RWPE1 (cell line): ENCODE measurements at regions not wholly inside any gene's neighbourhood (a gene's known extent, or its start where the extent isn't known, plus 50 kb on each side); places are given as distances from the start of the nearest gene placed in this dataset.

Experiments used
- CTCF ChIA-PET: fragments of 350-600 bp; sonication (Branson Sonifier 250); formaldehyde crosslinking; extraction: SDS; loops from one replicate; lab custom pipeline; 2021; lab: Yijun Ruan, JAX
- POLR2A ChIA-PET: fragments of 400-600 bp; formaldehyde crosslinking; extraction: SDS; loops from one replicate; lab custom pipeline; 2020; ENCODE audit warnings: antibody characterized with exemption; ENCODE audit not compliant: low non-redundant PET; lab: Yijun Ruan, JAX
- DNase-seq: peaks from one replicate; pipeline ENCODE4 v3.0.0; 2012; ENCODE audit warnings: low spot score
- H3K27ac ChIP-seq: fragments of 450-650 bp; 2 replicates; pipeline ENCODE4 v1.5.1; 2017
- CTCF ChIP-seq: fragments of 450-650 bp; conservative IDR thresholded peaks from 2 replicates; pipeline ENCODE4 v1.5.1; 2017; ENCODE audit warnings: low read depth, mild to moderate bottlenecking

DNA sequence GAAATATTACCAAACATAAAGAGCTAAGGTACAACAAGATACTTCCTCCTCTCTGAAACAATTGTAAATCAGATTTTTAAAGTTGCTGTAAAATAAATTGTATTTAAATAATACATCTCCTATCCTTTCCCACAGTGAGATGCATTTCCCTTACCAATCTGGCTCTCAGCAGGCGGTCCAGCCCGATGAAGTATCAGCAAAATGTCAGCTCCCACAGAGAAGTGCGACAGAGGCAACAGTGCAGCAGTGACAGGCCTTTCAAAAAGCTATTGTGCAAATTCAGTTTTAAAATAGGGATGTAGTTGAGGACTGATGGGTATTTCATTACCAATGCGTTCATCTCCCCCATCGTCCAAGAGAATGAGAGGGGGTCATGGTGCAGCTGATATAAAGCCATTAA is 733.2 kb upstream of the GOLIM4 start:
- DNase-seq, result no peak
- POLR2A ChIA-PET, result no interaction called here
- TF ChIP-seq CTCF, result no peak
- CTCF ChIA-PET, result no interaction called here
- H3K27ac ChIP-seq, result no peak overlapping the region

DNA sequence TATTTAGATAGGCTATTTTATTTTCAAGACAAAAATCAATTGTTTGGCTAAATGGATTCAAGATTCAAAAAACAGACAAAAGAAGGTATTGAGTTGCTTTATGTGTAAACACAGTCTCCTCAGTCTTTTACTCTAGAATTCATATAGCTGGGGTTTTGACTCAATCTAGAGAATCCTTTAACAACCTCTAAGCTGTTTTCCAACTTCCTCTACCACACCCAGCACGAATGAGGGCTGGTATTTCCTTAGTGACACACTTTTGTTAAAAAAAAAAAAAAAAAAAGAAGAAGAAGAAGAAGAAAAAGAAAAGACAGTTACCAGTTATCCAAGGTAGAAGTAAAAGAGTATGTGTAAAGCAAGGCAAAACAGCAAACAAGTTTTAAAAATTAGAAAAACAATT is 732.8 kb upstream of the GOLIM4 start:
- no peak for TF ChIP-seq CTCF
- DNase-seq, result no peak
- H3K27ac ChIP-seq, result no peak overlapping the region
- POLR2A ChIA-PET, result no interaction called here
- CTCF ChIA-PET, result no interaction called here

GRCh38 chr3:168828014-168828413 is 732.3 kb upstream of the GOLIM4 start:
- ChIA-PET CTCF (no interaction called here), POLR2A (no interaction called here)
- H3K27ac ChIP-seq, result no peak overlapping the region

DNA sequence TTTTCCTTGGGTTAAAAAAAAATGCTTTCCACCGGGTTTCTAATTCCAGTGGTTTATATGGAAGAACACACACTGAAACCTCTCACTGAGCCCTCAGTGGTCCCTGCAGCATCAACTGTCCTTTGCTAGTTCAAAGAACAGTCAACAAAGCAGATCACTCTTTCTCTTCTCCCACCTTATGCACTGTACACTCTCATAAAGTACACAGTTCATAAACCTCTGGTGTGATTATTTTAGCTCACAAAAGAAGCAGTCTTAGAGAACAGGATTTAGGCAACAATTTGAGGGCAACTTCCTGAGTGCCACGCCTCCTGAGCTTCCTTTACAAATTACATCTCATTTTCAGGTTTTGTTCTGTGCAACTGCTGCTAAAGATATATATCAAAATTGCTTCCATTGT is 728.4 kb upstream of the GOLIM4 start:
- CTCF ChIA-PET, result no interaction called here
- no peak for TF ChIP-seq CTCF
- H3K27ac ChIP-seq, result no peak overlapping the region
- DNase-seq, result no peak
- POLR2A ChIA-PET, result no interaction called here

More at GRCh38 chr3:168828014-168828413, 732.3 kb upstream of the GOLIM4 start:
- no peak for TF ChIP-seq CTCF
- no peak for DNase-seq

DNA sequence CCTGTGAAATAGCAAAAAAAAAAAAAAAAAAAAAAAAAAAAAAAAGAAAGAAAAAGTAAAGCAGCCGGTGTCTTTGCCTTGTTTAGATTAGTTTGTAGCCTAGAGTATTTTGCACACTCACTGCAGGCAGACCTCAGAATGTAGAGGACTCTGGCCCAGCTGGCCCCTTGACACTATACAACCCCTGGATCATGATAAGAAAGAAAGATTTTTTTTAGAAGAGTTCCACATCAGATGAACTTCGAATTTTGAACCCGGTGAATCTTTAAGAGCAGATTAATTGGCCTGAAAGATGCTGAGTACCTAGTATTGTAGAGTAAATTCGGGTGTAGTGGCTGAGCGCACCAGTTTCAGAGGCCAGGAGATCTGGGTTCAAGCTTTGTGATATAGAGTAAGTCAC is 727.7 kb upstream of the GOLIM4 start:
- DNase-seq, result no peak
- H3K27ac ChIP-seq, result no peak overlapping the region
- POLR2A ChIA-PET, result no interaction called here
- CTCF ChIA-PET, result no interaction called here
- TF ChIP-seq CTCF, result no peak

- POLR2A ChIA-PET, result no interaction called here
- DNase-seq, result no peak
- H3K27ac ChIP-seq, result no peak overlapping the region
- no peak for TF ChIP-seq CTCF
- CTCF ChIA-PET, result no interaction called here
Observed at GRCh38 chr3:168820810-168821415, 725.2 kb upstream of the GOLIM4 start.
